Left forelimb (tissue), 1 donor: ENCODE measurements at regions not wholly inside any gene's neighbourhood (a gene's known extent, or its start where the extent isn't known, plus 50 kb on each side); places are given as distances from the start of the nearest gene placed in this dataset.

Experiments used
- DNase-seq: peaks from one replicate; pipeline ENCODE4 v3.0.0-alpha.2; 2018; ENCODE audit warnings: low spot score

- no peak for DNase-seq
Observed at GRCh38 chr17:52390422-52390821, 231.9 kb upstream of the CA10 start.

GRCh38 chr17:52389632-52390031 lies 231.1 kb upstream of the CA10 start:
- no peak for DNase-seq

GRCh38 chr17:52388941-52389340 lies 230.4 kb upstream of the CA10 start:
- DNase-seq = no peak

GRCh38 chr17:52384695-52385094 lies 226.2 kb upstream of the CA10 start:
- no peak for DNase-seq

GRCh38 chr17:52383493-52384100 lies 225.1 kb upstream of the CA10 start:
- DNase-seq = no peak

- no peak for DNase-seq
Observed at GRCh38 chr17:52378860-52379259, 220.3 kb upstream of the CA10 start.

- no peak for DNase-seq
Observed at GRCh38 chr17:52376137-52376536, 217.6 kb upstream of the CA10 start.

- DNase-seq = no peak
Observed at GRCh38 chr17:52368886-52369285, 210.4 kb upstream of the CA10 start.

GRCh38 chr17:52357854-52358253 lies 199.3 kb upstream of the CA10 start:
- DNase-seq = no peak

- no peak for DNase-seq
Observed at GRCh38 chr17:52336796-52337195, 178.3 kb upstream of the CA10 start.

- no peak for DNase-seq
Observed at GRCh38 chr17:52306314-52306713, 147.8 kb upstream of the CA10 start.

- DNase-seq = no peak
Observed at GRCh38 chr17:52298881-52299280, 140.4 kb upstream of the CA10 start.

GRCh38 chr17:52297230-52298010 lies 138.9 kb upstream of the CA10 start:
- DNase-seq = no peak

GRCh38 chr17:52294301-52294700 lies 135.8 kb upstream of the CA10 start:
- no peak for DNase-seq

GRCh38 chr17:52287611-52288010 lies 129.1 kb upstream of the CA10 start:
- DNase-seq = no peak

- no peak for DNase-seq
Observed at GRCh38 chr17:52283872-52284271, 125.4 kb upstream of the CA10 start.

GRCh38 chr17:52276381-52277008 lies 118.0 kb upstream of the CA10 start:
- no peak for DNase-seq

- DNase-seq = no peak
Observed at GRCh38 chr17:52271781-52272180, 113.3 kb upstream of the CA10 start.

GRCh38 chr17:52255347-52255746 lies 96.8 kb upstream of the CA10 start:
- no peak for DNase-seq

GRCh38 chr17:52244689-52245088 lies 86.2 kb upstream of the CA10 start:
- no peak for DNase-seq

GRCh38 chr17:52242268-52242667 lies 83.8 kb upstream of the CA10 start:
- no peak for DNase-seq

GRCh38 chr17:52237151-52237550 lies 78.6 kb upstream of the CA10 start:
- DNase-seq = no peak

- DNase-seq = no peak
Observed at GRCh38 chr17:52235516-52235915, 77.0 kb upstream of the CA10 start.
